MCF 10A (cell line): ENCODE measurements at regions not wholly inside any gene's neighbourhood (a gene's known extent, or its start where the extent isn't known, plus 50 kb on each side); places are given as distances from the start of the nearest gene placed in this dataset.

ENCODE experiments used
- BruUV-seq: library from RNA; stranded (reverse); fragments of 400-500 nt; replicated peaks from 2 replicates; lab custom pipeline; 2021; lab: Mats Ljungman, UMichigan
- CTCF ChIA-PET: fragments of 300-600 bp; sonication (Branson Sonifier 250); formaldehyde crosslinking; extraction: SDS; loops from one replicate; lab custom pipeline; 2021; ENCODE audit warnings: antibody characterized with exemption, inconsistent platforms; lab: Yijun Ruan, JAX
- POLR2A ChIA-PET: fragments of 300-600, 350-650 bp; sonication (Branson Sonifier 250); formaldehyde crosslinking; extraction: SDS; loops from one replicate; lab custom pipeline; 2020; ENCODE audit warnings: antibody characterized with exemption, inconsistent platforms; lab: Yijun Ruan, JAX
- DNase-seq: peaks from one replicate; pipeline ENCODE4 v3.0.0-alpha.2; 2018; ENCODE audit not compliant: unreplicated experiment
- H3K27ac Mint-ChIP-seq: one replicate; pipeline ENCODE4 v1.8.0; 2022; ENCODE audit warnings: mild to moderate bottlenecking, low read depth, mixed read lengths; ENCODE audit not compliant: unreplicated experiment
- H3K27me3 Mint-ChIP-seq: one replicate; pipeline ENCODE4 v1.8.0; 2022; ENCODE audit warnings: mixed read lengths; ENCODE audit not compliant: insufficient read depth, unreplicated experiment
- H3K36me3 Mint-ChIP-seq: one replicate; pipeline ENCODE4 v1.8.0; 2022; ENCODE audit warnings: mild to moderate bottlenecking, moderate library complexity, mixed read lengths; ENCODE audit not compliant: insufficient read depth, unreplicated experiment
- H3K4me1 Mint-ChIP-seq: one replicate; pipeline ENCODE4 v1.8.0; 2022; ENCODE audit warnings: mixed read lengths; ENCODE audit not compliant: insufficient read depth, unreplicated experiment
- H3K4me3 Mint-ChIP-seq: one replicate; pipeline ENCODE4 v1.8.0; 2022; ENCODE audit warnings: mild to moderate bottlenecking, moderate library complexity, mixed read lengths; ENCODE audit not compliant: unreplicated experiment
- H3K9me3 Mint-ChIP-seq: one replicate; pipeline ENCODE4 v1.8.0; 2022; ENCODE audit warnings: mixed read lengths; ENCODE audit not compliant: unreplicated experiment
- intact Hi-C: fragments of 100-400 bp; cut with micrococcal nuclease; formaldehyde crosslinking; loops from 2 replicates; pipeline ENCODE4 v1.14.1; 2022
- TF ChIP-seq, protein P1 (sequence below): fragments of 200-600 bp; IDR thresholded peaks from one replicate; pipeline ENCODE4 v1.8.0; 2022; ENCODE audit warnings: antibody characterized with exemption, mild to moderate bottlenecking; ENCODE audit not compliant: unreplicated experiment

DNA sequence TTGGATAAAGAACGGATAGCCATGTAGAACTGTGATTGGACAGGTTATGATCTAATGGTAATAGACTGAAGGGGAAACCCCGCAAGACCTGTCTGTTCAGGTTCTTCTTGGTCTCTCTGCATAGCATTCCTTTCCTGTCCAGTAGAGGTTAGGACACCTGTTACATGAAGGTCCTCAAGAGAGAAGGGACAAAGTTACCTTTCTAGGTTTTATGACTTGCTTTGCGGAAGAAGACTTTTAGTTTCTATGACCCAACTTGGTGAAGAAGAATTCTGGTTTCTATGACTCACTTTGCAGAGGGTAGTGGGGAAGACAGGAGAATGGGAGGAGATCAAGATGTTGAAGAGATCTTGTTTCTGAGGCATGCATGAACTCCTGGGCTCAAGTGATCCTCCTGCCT, 97.9 kb upstream of the C3orf80 start:
- no peak overlapping the region for H3K4me3 Mint-ChIP-seq
- POLR2A ChIA-PET: no interaction called here
- peaks cover 22% of the 10 kb centered on the region for H3K4me1 Mint-ChIP-seq
- no peaks in the 10 kb centered on the region for H3K36me3 Mint-ChIP-seq
- H3K27ac Mint-ChIP-seq: no peak overlapping the region
- no peaks in the 10 kb centered on the region for H3K27me3 Mint-ChIP-seq
- intact Hi-C loops: no loop called here
- DNase-seq: no peak
- no peaks in the 10 kb centered on the region for H3K9me3 Mint-ChIP-seq
- TF ChIP-seq, protein P1, sequence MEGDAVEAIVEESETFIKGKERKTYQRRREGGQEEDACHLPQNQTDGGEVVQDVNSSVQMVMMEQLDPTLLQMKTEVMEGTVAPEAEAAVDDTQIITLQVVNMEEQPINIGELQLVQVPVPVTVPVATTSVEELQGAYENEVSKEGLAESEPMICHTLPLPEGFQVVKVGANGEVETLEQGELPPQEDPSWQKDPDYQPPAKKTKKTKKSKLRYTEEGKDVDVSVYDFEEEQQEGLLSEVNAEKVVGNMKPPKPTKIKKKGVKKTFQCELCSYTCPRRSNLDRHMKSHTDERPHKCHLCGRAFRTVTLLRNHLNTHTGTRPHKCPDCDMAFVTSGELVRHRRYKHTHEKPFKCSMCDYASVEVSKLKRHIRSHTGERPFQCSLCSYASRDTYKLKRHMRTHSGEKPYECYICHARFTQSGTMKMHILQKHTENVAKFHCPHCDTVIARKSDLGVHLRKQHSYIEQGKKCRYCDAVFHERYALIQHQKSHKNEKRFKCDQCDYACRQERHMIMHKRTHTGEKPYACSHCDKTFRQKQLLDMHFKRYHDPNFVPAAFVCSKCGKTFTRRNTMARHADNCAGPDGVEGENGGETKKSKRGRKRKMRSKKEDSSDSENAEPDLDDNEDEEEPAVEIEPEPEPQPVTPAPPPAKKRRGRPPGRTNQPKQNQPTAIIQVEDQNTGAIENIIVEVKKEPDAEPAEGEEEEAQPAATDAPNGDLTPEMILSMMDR: no peak
- BruUV-seq: no TSS peak
- CTCF ChIA-PET: interaction anchor here (0.9 kb wide), 1 partner anchor 12 kb away, joined by 3 read pairs; no protein-coding TSS in a partner anchor

DNA sequence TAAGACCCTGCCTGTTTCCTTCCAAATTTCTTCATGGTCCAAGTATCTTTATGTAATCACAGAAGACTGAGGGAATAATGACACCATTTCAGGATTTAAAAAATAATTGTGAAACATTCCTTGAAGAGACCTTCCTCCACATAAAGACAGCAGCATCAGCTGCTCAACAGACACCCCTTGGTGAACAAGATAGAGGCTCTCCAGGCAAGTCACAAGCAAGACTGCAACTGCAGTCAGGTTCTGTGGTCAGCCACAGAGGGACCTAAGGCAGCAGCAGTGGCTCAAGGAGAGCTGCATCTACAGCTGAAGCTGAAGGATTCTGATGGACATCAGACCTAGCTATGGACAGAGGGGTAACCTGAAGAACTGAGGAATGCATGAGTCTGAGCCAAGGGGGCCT, 97.2 kb upstream of the C3orf80 start:
- no peaks in the 10 kb centered on the region for H3K36me3 Mint-ChIP-seq
- H3K4me1 Mint-ChIP-seq: peaks cover 22% of the 10 kb centered on the region
- CTCF ChIA-PET: no interaction called here
- H3K4me3 Mint-ChIP-seq: no peak overlapping the region
- TF ChIP-seq, protein P1: no peak
- intact Hi-C loops: no loop called here
- no peak for DNase-seq
- POLR2A ChIA-PET: no interaction called here
- no peak overlapping the region for H3K27ac Mint-ChIP-seq
- no TSS peak for BruUV-seq
- no peaks in the 10 kb centered on the region for H3K9me3 Mint-ChIP-seq
- H3K27me3 Mint-ChIP-seq: no peaks in the 10 kb centered on the region

DNA sequence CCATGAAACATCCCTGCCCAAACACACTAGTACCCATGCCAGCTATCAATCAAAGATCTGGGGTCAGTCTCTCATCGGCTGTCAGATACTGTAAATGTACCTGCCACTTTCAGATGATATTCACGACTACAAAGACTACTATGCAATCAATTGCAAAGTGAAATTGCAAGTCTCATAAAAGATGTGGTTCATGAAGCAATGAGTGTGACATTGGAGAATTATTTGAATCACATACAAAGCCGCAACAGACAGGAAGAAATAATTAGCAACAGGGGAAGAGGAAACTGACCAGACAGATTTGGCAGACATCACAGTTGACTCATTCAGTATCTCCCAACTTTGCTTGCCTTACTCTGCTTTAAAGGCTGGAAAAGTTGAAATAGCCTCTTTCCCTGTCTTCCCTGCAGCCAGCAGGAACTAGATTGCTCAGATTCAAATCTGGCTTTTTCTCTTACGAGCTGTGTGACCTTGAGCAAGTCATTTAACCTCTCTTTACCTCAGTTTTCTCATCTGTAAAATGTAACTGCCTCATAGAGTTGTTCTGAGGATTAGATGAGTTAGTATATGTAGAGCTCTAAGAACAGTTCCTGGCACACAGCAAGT, 95.7 kb upstream of the C3orf80 start:
- Mint-ChIP-seq H3K27ac (peak overlapping the region; percentile 0), H3K36me3 (no peaks in the 10 kb centered on the region), H3K27me3 (no peaks in the 10 kb centered on the region), H3K9me3 (no peaks in the 10 kb centered on the region), H3K4me3 (no peak overlapping the region), H3K4me1 (peaks cover 29% of the 10 kb centered on the region)
- intact Hi-C loops: no loop called here
- ChIA-PET CTCF (interaction anchor here (0.9 kb wide), 1 partner anchor 81 kb away, joined by 4 read pairs; no protein-coding TSS in a partner anchor), POLR2A (interaction anchor here (0.7 to 0.8 kb wide), 3 partner anchors 18 to 440 kb away, joined by 3 to 4 read pairs (median 3); no protein-coding TSS in a partner anchor)
- DNase-seq: peak; percentile 93
- no TSS peak for BruUV-seq
- TF ChIP-seq, protein P1: no peak

DNA sequence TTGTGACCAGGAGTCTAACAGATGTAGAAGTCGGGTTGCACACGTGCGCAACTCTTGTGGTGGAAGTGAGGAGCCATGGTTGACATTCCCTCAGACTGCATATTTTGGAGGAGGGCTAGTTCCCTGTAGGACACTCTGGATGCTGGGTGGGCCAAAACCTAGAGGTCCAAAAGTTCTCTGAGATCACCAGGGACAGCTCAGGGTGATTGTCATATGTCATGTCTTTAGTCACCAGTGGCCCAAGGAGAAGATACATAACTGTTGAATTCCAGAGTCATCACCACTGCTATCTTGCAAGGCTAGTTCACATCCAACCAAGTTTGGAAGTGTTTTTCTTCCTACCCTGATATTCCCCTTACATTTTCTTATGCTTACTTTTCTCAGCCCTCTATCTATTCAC, 95.2 kb upstream of the C3orf80 start:
- H3K4me3 Mint-ChIP-seq: no peak overlapping the region
- no peak for DNase-seq
- ChIA-PET CTCF (no interaction called here), POLR2A (interaction anchor here (0.7 to 0.8 kb wide), 2 partner anchors 18 to 105 kb away, joined by 3 read pairs; no protein-coding TSS in a partner anchor)
- no TSS peak for BruUV-seq
- intact Hi-C loops: no loop called here
- H3K4me1 Mint-ChIP-seq: peaks cover 29% of the 10 kb centered on the region
- H3K36me3 Mint-ChIP-seq: no peaks in the 10 kb centered on the region
- TF ChIP-seq, protein P1: no peak
- no peaks in the 10 kb centered on the region for H3K9me3 Mint-ChIP-seq
- peak overlapping the region; percentile 0 for H3K27ac Mint-ChIP-seq
- no peaks in the 10 kb centered on the region for H3K27me3 Mint-ChIP-seq
